ENCODE measurements at regions not wholly inside any gene's neighbourhood (a gene's known extent, or its start where the extent isn't known, plus 50 kb on each side); places are given as distances from the start of the nearest gene placed in this dataset.

- TF ChIP-seq, protein P1, sequence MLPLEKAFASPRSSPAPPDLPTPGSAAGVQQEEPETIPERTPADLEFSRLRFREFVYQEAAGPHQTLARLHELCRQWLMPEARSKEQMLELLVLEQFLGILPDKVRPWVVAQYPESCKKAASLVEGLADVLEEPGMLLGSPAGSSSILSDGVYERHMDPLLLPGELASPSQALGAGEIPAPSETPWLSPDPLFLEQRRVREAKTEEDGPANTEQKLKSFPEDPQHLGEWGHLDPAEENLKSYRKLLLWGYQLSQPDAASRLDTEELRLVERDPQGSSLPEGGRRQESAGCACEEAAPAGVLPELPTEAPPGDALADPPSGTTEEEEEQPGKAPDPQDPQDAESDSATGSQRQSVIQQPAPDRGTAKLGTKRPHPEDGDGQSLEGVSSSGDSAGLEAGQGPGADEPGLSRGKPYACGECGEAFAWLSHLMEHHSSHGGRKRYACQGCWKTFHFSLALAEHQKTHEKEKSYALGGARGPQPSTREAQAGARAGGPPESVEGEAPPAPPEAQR (CRISPR knock-in tag; IDR thresholded peaks at IDR 0.05) = no peak
- TF ChIP-seq, protein P2, sequence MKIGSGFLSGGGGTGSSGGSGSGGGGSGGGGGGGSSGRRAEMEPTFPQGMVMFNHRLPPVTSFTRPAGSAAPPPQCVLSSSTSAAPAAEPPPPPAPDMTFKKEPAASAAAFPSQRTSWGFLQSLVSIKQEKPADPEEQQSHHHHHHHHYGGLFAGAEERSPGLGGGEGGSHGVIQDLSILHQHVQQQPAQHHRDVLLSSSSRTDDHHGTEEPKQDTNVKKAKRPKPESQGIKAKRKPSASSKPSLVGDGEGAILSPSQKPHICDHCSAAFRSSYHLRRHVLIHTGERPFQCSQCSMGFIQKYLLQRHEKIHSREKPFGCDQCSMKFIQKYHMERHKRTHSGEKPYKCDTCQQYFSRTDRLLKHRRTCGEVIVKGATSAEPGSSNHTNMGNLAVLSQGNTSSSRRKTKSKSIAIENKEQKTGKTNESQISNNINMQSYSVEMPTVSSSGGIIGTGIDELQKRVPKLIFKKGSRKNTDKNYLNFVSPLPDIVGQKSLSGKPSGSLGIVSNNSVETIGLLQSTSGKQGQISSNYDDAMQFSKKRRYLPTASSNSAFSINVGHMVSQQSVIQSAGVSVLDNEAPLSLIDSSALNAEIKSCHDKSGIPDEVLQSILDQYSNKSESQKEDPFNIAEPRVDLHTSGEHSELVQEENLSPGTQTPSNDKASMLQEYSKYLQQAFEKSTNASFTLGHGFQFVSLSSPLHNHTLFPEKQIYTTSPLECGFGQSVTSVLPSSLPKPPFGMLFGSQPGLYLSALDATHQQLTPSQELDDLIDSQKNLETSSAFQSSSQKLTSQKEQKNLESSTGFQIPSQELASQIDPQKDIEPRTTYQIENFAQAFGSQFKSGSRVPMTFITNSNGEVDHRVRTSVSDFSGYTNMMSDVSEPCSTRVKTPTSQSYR (CRISPR knock-in tag; IDR thresholded peaks at IDR 0.05) = no peak
- TF ChIP-seq AFF4 (CRISPR knock-in tag; IDR thresholded peaks at IDR 0.05; ENCODE audit: borderline replicate concordance) = no peak
- TF ChIP-seq ATF2 (CRISPR knock-in tag; IDR thresholded peaks at IDR 0.05; ENCODE audit: borderline replicate concordance, low read depth) = no peak
Observed at GRCh38 chr5:36535859-36536615, 70.4 kb upstream of the SLC1A3 start (continued).

GRCh38 chr5:36536616-36537005, 69.8 kb upstream of the SLC1A3 start:
- DNase-seq (ENCODE audit: low spot score) (no peak), ATAC-seq (no peak)
- CTCF ChIA-PET = no interaction called here
- Mint-ChIP-seq H3K9me3 (no peaks in the 10 kb centered on the region), H3K27ac (no peak overlapping the region), H3K4me3 (no peak overlapping the region), H3K36me3 (no peaks in the 10 kb centered on the region), H3K27me3 (ENCODE audit: low read depth) (no peaks in the 10 kb centered on the region), H3K4me1 (0 out of 2 replicates have a peak, but pooled peaks cover 3% of the 10 kb centered on the region)
- POLR2A ChIA-PET = no interaction called here
- TF ChIP-seq MXD4 (CRISPR knock-in tag; IDR thresholded peaks at IDR 0.05; ENCODE audit: borderline replicate concordance) = no peak
- TF ChIP-seq ATF6 (CRISPR knock-in tag; IDR thresholded peaks at IDR 0.05) = no peak
- TF ChIP-seq, protein P3, sequence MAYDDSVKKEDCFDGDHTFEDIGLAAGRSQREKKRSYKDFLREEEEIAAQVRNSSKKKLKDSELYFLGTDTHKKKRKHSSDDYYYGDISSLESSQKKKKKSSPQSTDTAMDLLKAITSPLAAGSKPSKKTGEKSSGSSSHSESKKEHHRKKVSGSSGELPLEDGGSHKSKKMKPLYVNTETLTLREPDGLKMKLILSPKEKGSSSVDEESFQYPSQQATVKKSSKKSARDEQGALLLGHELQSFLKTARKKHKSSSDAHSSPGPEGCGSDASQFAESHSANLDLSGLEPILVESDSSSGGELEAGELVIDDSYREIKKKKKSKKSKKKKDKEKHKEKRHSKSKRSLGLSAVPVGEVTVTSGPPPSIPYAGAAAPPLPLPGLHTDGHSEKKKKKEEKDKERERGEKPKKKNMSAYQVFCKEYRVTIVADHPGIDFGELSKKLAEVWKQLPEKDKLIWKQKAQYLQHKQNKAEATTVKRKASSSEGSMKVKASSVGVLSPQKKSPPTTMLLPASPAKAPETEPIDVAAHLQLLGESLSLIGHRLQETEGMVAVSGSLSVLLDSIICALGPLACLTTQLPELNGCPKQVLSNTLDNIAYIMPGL (CRISPR knock-in tag; IDR thresholded peaks at IDR 0.05) = no peak
- no peak for TF ChIP-seq ATF2 (CRISPR knock-in tag; IDR thresholded peaks at IDR 0.05; ENCODE audit: borderline replicate concordance, low read depth)
- no peak for TF ChIP-seq SMAD3 (CRISPR knock-in tag; IDR thresholded peaks at IDR 0.05; ENCODE audit: borderline replicate concordance)
- no peak for TF ChIP-seq CBFB (CRISPR knock-in tag; IDR thresholded peaks at IDR 0.05; ENCODE audit: low read depth)
- no peak for TF ChIP-seq JAZF1 (CRISPR knock-in tag; IDR thresholded peaks at IDR 0.05)
- no peak for TF ChIP-seq JUN (CRISPR knock-in tag; IDR thresholded peaks at IDR 0.05)
- TF ChIP-seq MYBL2 (CRISPR knock-in tag; IDR thresholded peaks at IDR 0.05) = no peak
- TF ChIP-seq OVOL2 (CRISPR knock-in tag; IDR thresholded peaks at IDR 0.05; ENCODE audit: borderline replicate concordance) = no peak
- no peak for TF ChIP-seq IRF2 (CRISPR knock-in tag; IDR thresholded peaks at IDR 0.05; ENCODE audit: borderline replicate concordance, low read depth)
